Endothelial cell of umbilical vein (primary cell): ENCODE measurements at regions not wholly inside any gene's neighbourhood (a gene's known extent, or its start where the extent isn't known, plus 50 kb on each side); places are given as distances from the start of the nearest gene placed in this dataset.

Source experiments
- BruUV-seq: library from RNA; stranded (reverse); fragments of 400-500 nt; replicated peaks from 2 replicates; lab custom pipeline; 2021; lab: Mats Ljungman, UMichigan
- CTCF ChIA-PET: fragments of 300-600, 350-600 bp; sonication (Branson Sonifier 250); formaldehyde crosslinking; loops from one replicate; lab custom pipeline; 2021; ENCODE audit warnings: antibody characterized with exemption, inconsistent platforms; lab: Charles Lee
- POLR2A ChIA-PET: fragments of 300-600, 350-600 bp; sonication (Branson Sonifier 250); formaldehyde crosslinking; loops from one replicate; lab custom pipeline; 2021; ENCODE audit warnings: antibody characterized with exemption, inconsistent platforms; lab: Charles Lee
- DNase-seq: peaks from one replicate; pipeline ENCODE4 v3.0.0-alpha.2; 2011; ENCODE audit warnings: low read depth, low spot score
- FAIRE-seq: peaks from 2 replicates; lab custom pipeline; 2011; peaks lifted over from hg19 to GRCh38; lab: Jason Lieb, UNC
- H2AFZ ChIP-seq: 2 replicates; pipeline ENCODE4 v1.6.0; 2012; ENCODE audit warnings: low read depth, low read length, control low read depth, inconsistent platforms
- H3K27ac ChIP-seq: 2 replicates; pipeline ENCODE4 v1.5.1; 2011; ENCODE audit warnings: low read depth, mild to moderate bottlenecking, control low read depth, low read length, moderate library complexity; ENCODE audit not compliant: insufficient read depth
- H3K27me3 ChIP-seq, 2 experiments: 2 replicates each; pipeline versions ENCODE4 v1.6.0 to v1.6.1; 2011; ENCODE audit warnings: low read length in 2 of 2, mixed read lengths in 1 of 2; ENCODE audit not compliant: control insufficient read depth in 2 of 2, insufficient read depth in 2 of 2
- H3K36me3 ChIP-seq, 2 experiments: 2 replicates in 1 of 2; 3 replicates in 1 of 2; pipeline ENCODE4 v1.5.1; 2011; ENCODE audit warnings: low read length in 2 of 2, mild to moderate bottlenecking in 1 of 2, moderate library complexity in 1 of 2; ENCODE audit not compliant: control insufficient read depth in 2 of 2, insufficient read depth in 2 of 2; ENCODE audit errors: extremely low read depth in 1 of 2
- H3K4me1 ChIP-seq: 3 replicates; pipeline ENCODE4 v1.5.1; 2011; ENCODE audit warnings: mild to moderate bottlenecking, low read length; ENCODE audit not compliant: control insufficient read depth, insufficient read depth; ENCODE audit errors: extremely low read depth
- H3K4me2 ChIP-seq: 2 replicates; pipeline ENCODE4 v1.6.1; 2011; ENCODE audit warnings: low read length, control low read depth, mixed read lengths; ENCODE audit not compliant: insufficient read depth
- H3K4me3 ChIP-seq, 3 experiments: fragments of 200-600 bp in 1 of 3; sonication (generic), shearing (Covaris generic) in 1 of 3; replicated peaks in 1 of 3; 2 replicates each; pipeline ENCODE4 v1.5.1; 2011 to 2016; ENCODE audit warnings: control low read depth in 3 of 3, low read length in 3 of 3, mild to moderate bottlenecking in 2 of 3, inconsistent platforms in 1 of 3, low read depth in 1 of 3, moderate library complexity in 1 of 3; ENCODE audit not compliant: insufficient read depth in 1 of 3
- H3K79me2 ChIP-seq: 2 replicates; pipeline ENCODE4 v1.6.0; 2012; ENCODE audit warnings: low read length, inconsistent platforms; ENCODE audit not compliant: control insufficient read depth, insufficient read depth
- H3K9ac ChIP-seq: replicated peaks from 2 replicates; pipeline ENCODE3; 2011; ENCODE audit warnings: low read length, control low read depth; ENCODE audit not compliant: insufficient read depth; ENCODE audit errors: extremely low read depth
- H3K9me1 ChIP-seq: replicated peaks from 3 replicates; pipeline ENCODE4 v1.6.0; 2011; ENCODE audit warnings: mild to moderate bottlenecking, low read length; ENCODE audit not compliant: control insufficient read depth, insufficient read depth; ENCODE audit errors: extremely low read depth
- H3K9me3 ChIP-seq: replicated peaks from 2 replicates; pipeline ENCODE4 v1.5.1; 2012; ENCODE audit warnings: low read length, inconsistent platforms; ENCODE audit not compliant: control insufficient read depth, insufficient read depth
- H4K20me1 ChIP-seq: replicated peaks from 2 replicates; pipeline ENCODE3; 2011; ENCODE audit warnings: mild to moderate bottlenecking, low read length; ENCODE audit not compliant: control insufficient read depth, insufficient read depth; ENCODE audit errors: extremely low read depth
- EZH2 ChIP-seq: IDR thresholded peaks from 2 replicates; pipeline ENCODE4 v1.6.1; 2012; ENCODE audit warnings: borderline replicate concordance, low read depth, mild to moderate bottlenecking, moderate library complexity, low read length, inconsistent platforms; ENCODE audit not compliant: severe bottlenecking
- FOS ChIP-seq: IDR thresholded peaks from 2 replicates; pipeline ENCODE4 v1.6.1; 2011; ENCODE audit warnings: mild to moderate bottlenecking, low read length, moderate library complexity, borderline replicate concordance; ENCODE audit not compliant: insufficient read depth
- GATA2 ChIP-seq: IDR thresholded peaks from 2 replicates; pipeline ENCODE4 v1.7.0; 2011; ENCODE audit warnings: low read depth, mild to moderate bottlenecking, moderate library complexity, mixed read lengths, low read length; ENCODE audit not compliant: insufficient read length, insufficient read depth
- JUN ChIP-seq: IDR thresholded peaks from 2 replicates; pipeline ENCODE4 v1.6.1; 2011; ENCODE audit warnings: borderline replicate concordance, low read depth; ENCODE audit not compliant: insufficient read length, insufficient read depth
- MAX ChIP-seq: IDR thresholded peaks from 2 replicates; pipeline ENCODE4 v1.6.1; 2011; ENCODE audit not compliant: insufficient read depth, insufficient read length
- MYC ChIP-seq: IDR thresholded peaks from one replicate; pipeline ENCODE4 v1.6.1; 2011; ENCODE audit warnings: mild to moderate bottlenecking, low read depth, low read length
- POLR2A ChIP-seq: IDR thresholded peaks from 2 replicates; pipeline ENCODE4 v1.6.1; 2012; ENCODE audit warnings: low read depth, mild to moderate bottlenecking, control low read depth, low read length
- POLR2AphosphoS5 ChIP-seq: IDR thresholded peaks from 2 replicates; pipeline ENCODE4 v1.6.1; 2012; ENCODE audit warnings: low read depth, mild to moderate bottlenecking, control low read depth, low read length, moderate library complexity; ENCODE audit not compliant: insufficient read depth
- dilution Hi-C: fragments of 300-500 bp; cut with MboI; formaldehyde crosslinking; loops from one replicate; pipeline ENCODE4 v1.15.0; 2019; ENCODE audit warnings: low sequenced_read_pairs; ENCODE audit not compliant: extremely low pct_ligation_motif_present
- intact Hi-C: fragments of 100-400 bp; cut with micrococcal nuclease; formaldehyde crosslinking; loops from one replicate; pipeline ENCODE4 v1.10.0; 2022
- TF ChIP-seq, protein P1 (sequence below), 2 donors: IDR thresholded peaks; 1 replicate in 1 of 2; 2 replicates in 1 of 2; pipeline ENCODE4 v1.5.1; 2011; ENCODE audit warnings: low read length in 2 of 2, mild to moderate bottlenecking in 2 of 2, moderate library complexity in 2 of 2, control low read depth in 1 of 2, inconsistent platforms in 1 of 2, low read depth in 1 of 2; ENCODE audit not compliant: insufficient read depth in 1 of 2; ENCODE audit errors: extremely low read depth in 1 of 2

DNA sequence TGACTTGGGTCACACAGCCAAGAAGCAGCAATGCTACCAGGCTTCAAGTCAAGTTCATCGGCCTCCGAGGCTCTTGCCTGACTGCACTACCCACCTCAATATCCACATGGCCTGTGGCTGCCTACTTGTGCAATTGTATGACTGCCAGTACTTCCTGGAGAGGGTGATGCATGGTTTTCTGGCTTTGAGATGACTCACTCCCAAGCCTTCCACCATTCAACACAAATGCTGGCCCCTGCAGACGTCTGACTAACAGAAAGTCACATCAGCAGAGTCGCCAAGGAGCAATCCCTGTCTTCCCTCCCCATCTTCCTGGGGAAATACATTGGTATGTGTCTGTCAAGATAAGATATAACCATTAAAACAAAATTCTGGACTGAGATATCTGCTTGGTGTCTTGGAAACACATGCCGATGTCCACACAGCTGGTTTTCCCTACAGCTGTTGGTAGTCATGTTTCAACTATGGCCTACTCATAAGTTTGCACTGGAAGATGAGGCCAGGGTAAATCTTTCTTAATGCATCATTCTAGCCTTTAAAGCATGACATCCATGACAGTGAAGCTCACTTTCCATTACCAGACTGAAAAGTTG is 79.6 kb upstream of the SPATA12 start:
- peaks cover 23% of the 10 kb centered on the region for H3K4me1 ChIP-seq
- H3K9me3 ChIP-seq, result no peaks in the 10 kb centered on the region
- FAIRE-seq, result peak; percentile 100
- no peaks in the 10 kb centered on the region for H4K20me1 ChIP-seq
- no peaks in the 10 kb centered on the region for H3K9me1 ChIP-seq
- CTCF ChIA-PET, result interaction anchor here (1.1 to 2.3 kb wide), 8 partner anchors 8 to 278 kb away, joined by 3 to 14 read pairs (median 5); partner anchors contain the start of gene ARHGEF3
- peak overlapping the region; percentile 65 for H3K27ac ChIP-seq
- no TSS peak for BruUV-seq
- no peaks in the 10 kb centered on the region for H3K27me3 ChIP-seq
- dilution Hi-C loops (no loop called here), intact Hi-C loops (loop anchor here (1.0 kb wide), 1 partner anchor 57 kb away; no protein-coding TSS in a partner anchor)
- H3K9ac ChIP-seq, result no peak overlapping the region
- peak overlapping the region; percentile 23 for H3K4me2 ChIP-seq
- H2AFZ ChIP-seq, result no peak overlapping the region
- no peaks in the 10 kb centered on the region for H3K79me2 ChIP-seq
- H3K4me3 ChIP-seq, result no peak overlapping the region
- H3K36me3 ChIP-seq, result no peaks in the 10 kb centered on the region
- POLR2A ChIA-PET, result interaction anchor here (0.5 kb wide), 1 partner anchor 159 kb away, joined by 4 read pairs; no protein-coding TSS in a partner anchor
- peak; percentile 95 for DNase-seq
- peak; percentile 98 for TF ChIP-seq GATA2
- peak; percentile 69 for TF ChIP-seq MAX
- TF ChIP-seq POLR2A, result no peak
- peak; percentile 99 for TF ChIP-seq FOS
- TF ChIP-seq EZH2, result no peak
- peak; percentile 89 for TF ChIP-seq MYC
- TF ChIP-seq, protein P1, sequence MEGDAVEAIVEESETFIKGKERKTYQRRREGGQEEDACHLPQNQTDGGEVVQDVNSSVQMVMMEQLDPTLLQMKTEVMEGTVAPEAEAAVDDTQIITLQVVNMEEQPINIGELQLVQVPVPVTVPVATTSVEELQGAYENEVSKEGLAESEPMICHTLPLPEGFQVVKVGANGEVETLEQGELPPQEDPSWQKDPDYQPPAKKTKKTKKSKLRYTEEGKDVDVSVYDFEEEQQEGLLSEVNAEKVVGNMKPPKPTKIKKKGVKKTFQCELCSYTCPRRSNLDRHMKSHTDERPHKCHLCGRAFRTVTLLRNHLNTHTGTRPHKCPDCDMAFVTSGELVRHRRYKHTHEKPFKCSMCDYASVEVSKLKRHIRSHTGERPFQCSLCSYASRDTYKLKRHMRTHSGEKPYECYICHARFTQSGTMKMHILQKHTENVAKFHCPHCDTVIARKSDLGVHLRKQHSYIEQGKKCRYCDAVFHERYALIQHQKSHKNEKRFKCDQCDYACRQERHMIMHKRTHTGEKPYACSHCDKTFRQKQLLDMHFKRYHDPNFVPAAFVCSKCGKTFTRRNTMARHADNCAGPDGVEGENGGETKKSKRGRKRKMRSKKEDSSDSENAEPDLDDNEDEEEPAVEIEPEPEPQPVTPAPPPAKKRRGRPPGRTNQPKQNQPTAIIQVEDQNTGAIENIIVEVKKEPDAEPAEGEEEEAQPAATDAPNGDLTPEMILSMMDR (IDR thresholded peaks at IDR 0.05; ENCODE audit: extremely low read depth in 1 of 2, insufficient read depth in 1 of 2, low read depth in 1 of 2, low read length in 2 of 2), result no peak
- TF ChIP-seq JUN, result peak; percentile 95
- peak; percentile 67 for TF ChIP-seq POLR2AphosphoS5
